GM21423 (cell line): ENCODE measurements at regions not wholly inside any gene's neighbourhood (a gene's known extent, or its start where the extent isn't known, plus 50 kb on each side); places are given as distances from the start of the nearest gene placed in this dataset.

ENCODE experiments used
- ATAC-seq: cut with Tn5 transposase; IDR thresholded peaks from one replicate; pipeline ENCODE4 v1.9.1; 2021; ENCODE audit warnings: mild to moderate bottlenecking, moderate library complexity; ENCODE audit not compliant: unreplicated experiment

DNA sequence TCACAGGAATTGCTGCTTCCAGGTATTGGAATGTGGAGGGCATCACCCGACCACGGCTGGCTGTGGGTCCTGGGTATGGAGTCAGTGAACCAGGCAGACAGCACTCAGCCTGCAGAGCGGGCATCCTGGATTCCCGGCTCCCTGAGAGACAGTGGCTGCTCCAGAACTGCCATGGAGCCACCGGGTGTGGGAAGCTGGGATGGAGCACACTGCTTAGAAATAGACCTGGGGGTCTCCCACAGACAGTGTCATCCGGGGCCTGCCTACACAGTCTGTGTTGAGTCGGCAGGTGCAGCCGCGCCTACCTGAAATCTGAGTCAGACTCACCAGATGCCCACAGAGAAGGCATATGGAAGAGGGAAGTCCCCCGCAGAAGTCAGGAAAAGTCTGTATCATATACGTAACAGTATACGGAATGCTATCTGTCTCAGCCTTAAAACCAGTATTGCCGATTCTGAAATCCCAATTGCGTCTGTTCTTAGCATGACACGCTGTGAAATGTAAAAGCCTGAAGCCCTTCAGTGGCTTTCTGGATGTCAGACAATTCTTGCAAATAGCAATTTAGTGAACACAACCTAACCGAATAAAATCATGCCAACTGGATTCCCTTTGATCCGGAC is 509.7 kb upstream of the MYT1L start:
- no peak for ATAC-seq

- ATAC-seq = no peak
Measured at GRCh38 chr2:2839782-2840531, 508.9 kb upstream of the MYT1L start.

DNA sequence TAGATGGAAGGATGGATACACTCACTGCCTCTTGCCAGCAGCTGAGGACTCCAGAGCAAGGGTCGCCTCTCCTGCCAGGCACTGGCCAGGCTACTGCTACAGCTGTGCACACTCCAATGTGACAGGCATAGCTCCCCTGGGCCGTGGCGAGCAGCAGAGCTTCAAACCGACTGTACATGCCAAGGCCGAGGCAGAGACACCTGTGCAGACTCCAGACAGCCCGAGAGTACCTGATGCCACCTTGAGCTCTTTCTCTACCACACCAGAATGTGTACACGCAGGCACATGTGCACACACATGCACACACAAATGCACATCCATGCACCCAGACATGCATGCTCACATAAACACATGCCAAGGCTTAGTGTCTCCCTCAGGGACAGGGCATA is 508.3 kb upstream of the MYT1L start:
- no peak for ATAC-seq

DNA sequence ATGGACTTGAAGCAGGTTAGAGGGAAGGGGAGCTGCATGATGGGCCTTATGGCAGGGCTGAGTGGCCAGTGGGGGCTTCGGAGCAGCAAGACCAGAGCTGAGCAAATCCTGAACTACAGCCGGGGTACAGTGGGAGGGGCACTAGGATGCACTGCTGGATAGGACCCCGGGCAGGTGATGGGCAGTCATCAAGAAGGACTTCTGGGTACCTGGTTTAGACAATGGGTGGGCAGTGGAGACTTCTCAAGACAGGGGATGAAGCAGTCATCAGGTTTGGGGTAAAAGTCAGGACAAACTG is 507.4 kb upstream of the MYT1L start:
- ATAC-seq = no peak

- ATAC-seq = no peak
Measured at GRCh38 chr2:2837746-2838547, 506.9 kb upstream of the MYT1L start.

- no peak for ATAC-seq
Measured at GRCh38 chr2:2836343-2837070, 505.4 kb upstream of the MYT1L start.

DNA sequence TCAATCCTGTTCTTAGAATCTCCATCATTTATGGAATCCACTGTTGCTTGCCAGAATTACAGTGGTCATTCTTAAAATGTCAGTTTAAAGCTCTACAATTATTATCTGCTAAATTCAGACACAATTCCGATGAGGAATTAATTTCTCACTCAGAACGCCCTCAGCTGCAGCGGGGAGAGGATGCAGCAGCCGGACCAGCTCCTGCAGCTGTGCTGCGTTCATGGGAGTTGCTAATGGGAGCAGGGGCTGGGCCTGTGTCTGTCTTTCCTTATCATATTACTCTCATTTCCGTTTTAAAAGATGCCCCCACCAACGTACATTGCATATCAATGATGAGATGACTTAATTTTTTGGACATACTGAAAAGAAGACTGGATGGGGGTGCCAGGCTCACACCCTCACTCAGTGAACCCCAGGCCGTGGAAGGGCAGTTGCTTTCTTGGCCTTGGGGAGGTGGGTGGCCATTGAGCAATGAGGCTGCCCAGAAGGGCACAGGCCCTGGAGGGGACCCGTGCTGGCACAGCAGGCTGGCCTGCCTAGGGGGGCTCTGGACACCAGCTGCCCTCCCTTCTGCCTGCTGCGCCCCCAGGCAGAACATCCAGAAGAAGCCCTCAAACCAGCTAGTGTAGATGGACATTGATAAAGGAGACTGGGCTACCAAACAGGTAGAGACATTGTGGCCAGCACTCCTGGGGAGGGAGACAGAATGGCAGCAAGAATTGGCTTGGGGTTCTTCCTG is 503.6 kb upstream of the MYT1L start:
- ATAC-seq = no peak

DNA sequence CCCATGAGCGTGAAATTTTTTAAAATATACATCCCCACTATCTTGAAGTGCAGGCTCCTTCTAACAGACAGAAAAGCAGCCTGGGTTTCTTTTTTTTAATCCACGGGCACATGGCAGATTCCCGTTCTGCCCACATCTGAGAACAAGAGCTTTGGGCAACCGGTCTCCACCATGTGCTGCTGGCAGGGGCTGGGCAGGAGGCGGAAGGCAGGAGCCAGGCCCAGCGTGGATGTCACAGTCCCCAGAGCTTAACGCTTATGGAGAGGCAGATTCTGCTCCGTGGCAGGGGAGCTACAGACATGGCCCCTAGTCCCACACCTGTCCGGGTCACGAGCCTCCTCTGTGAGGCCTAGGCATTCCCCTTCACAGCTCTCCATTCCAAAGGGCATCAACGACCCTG is 503.0 kb upstream of the MYT1L start:
- no peak for ATAC-seq

GRCh38 chr2:2832657-2833056 is 501.6 kb upstream of the MYT1L start:
- ATAC-seq = no peak

DNA sequence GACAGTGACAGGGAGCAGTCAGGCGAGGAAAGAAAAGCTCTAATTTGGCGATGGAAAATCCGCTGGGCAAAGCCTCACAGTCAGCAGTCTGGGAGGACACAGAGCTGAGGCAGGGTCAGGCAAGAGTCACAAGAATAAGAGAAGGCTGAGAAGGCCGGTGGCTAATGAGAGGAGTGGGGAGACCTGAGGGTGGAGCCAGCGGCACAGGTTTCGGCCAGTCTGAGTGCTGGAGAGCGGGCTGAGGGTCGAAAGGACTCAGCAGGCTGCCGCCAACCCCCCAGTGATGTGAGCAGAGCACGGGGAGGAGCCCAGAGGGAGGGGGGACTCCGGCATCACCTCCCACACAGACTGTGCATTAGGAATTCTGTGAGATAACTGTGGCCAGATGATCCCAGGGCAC is 500.6 kb upstream of the MYT1L start:
- no peak for ATAC-seq

DNA sequence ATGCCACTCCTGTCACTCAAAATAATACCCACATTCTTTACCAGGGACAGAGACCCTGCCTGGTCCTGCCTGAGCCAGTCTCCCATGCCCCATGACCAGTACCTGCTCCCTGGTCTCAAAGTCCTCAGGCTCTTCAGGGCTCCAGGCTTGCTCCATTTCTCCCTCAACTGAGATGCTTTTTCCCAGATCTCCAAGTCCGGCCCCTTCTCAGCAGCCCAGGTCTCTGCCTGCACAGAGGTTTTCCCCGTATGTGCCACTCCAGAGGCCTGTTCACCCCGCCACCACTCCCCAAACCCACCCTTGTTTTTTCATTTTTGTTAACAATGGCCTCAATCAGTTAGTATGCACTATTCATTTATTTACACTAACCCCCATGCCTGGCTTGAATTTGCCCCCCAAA is 499.5 kb upstream of the MYT1L start:
- ATAC-seq = no peak

GRCh38 chr2:2828774-2829368 is 497.8 kb upstream of the MYT1L start:
- ATAC-seq = no peak

DNA sequence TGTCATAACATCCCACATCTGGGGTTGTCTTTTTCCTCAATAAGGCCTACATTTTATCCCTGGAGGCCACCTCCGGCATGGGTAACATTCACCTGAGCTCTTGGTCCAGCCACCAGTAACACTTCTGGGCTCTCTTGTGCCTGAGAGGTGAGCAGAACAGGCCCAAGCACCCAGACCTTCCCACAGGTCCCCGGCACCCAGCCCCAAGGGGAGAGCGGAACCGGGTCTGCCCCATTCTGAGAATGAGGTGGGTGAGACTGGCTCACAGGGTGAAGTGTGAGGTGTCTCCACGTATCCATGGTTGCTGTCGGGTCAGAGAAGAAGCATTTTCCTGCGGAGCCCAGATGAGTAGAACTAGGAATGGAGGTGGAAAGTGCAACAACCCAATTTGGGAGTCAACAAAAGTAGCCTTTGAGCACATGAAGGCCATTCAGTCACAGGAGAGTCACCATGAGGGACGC is 496.7 kb upstream of the MYT1L start:
- no peak for ATAC-seq

DNA sequence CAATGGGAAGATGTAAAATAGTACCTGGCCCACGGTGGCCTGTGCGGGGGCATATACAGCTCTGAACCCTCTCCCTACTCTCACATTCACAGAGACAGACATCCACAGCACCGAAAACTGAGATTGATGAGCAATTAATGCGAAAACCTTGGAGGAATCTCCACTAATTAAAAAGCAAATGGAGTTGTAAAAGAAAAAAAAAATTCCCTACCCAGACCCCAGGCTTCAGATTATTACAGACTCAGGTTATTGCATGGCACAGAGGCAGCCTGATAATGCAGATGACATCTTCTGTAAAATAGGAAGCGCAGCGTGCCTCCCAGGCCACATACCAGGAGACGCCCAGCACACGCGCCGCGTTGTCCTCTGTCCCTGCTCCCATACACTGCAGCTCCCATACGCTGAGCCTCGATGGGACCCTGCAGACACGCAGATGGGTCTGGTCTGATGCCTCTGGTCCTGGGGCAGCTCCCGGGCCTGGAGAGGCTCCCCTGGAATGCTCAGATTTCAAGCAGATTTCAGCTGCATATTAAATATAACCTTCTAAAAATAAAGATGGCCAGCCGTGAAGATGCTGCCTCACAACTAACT is 496.1 kb upstream of the MYT1L start:
- ATAC-seq = no peak

DNA sequence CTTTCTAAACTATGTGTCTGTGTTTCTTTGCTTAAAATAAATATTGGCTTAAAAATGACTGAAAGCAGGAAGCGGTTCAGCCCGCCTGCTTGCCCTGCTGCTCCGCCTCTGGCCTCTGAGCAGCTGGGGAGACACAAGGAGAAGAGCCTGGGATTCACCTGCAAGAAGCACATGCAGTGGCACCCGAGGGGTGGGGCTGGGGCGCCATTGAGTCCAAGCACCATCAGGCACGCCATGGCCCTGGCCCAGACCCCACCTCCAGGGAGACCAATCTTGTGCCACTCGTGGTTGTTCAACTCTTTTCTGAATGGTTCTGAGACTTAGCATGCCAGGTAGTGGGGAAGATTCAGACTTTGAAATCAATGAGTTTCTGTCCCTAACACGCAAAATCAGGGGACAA is 495.5 kb upstream of the MYT1L start:
- no peak for ATAC-seq

DNA sequence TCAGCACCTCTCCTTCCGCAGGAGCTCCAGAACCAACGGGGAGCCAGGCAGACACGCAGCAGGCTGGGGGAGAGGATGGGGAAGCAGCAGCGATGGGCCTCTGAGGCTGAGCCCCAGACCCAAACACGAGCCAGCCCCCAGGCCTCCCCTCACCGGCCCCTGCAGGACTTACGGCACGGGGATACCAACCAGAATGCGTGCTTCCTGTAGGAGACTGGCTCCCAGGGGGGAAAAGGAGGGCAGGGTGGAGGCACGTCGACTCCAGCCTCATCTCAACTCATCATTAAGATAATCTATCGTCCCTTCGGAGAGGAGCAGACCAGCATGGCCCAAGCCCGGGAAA is 495.1 kb upstream of the MYT1L start:
- no peak for ATAC-seq

GRCh38 chr2:2825516-2826208 is 494.6 kb upstream of the MYT1L start:
- no peak for ATAC-seq

DNA sequence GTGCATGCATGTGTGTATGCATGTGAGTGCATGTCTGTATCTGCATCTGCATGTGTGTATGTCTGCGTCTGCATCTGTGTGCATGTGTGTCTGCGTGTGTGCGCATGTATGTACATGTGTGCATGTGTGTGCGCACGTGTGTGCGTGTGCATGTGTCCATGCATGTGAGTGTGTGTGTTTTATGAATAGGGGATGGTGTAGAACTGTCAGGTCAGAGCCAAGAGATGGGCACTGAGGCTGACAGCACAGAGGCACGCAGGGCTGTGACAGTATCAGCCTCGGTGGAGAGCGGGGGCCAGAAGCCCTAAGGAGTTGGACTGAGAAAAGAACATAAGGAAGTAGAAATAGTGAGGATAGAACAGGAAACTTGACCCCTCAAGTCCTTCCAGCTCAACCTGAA is 494.0 kb upstream of the MYT1L start:
- ATAC-seq = no peak

DNA sequence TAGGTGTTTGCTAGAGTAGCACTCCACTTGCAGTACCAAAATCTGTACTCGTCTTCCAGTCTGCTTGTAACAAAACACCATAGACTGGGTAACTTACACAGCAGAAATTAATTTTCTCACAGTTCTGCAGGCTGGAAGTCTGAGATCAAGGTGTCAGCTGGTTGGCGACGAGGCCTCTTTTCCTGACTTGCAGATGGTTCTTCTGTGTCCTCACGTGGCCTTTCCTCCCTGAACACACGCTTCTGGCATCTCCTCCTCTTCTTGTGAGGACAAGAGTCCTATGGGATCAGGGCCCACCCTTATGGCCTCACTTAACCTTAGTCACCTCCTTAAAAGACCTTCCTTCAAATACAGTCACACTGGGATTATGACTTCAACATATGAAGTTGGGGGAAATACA is 493.5 kb upstream of the MYT1L start:
- no peak for ATAC-seq
